ENCODE measurements at regions not wholly inside any gene's neighbourhood (a gene's known extent, or its start where the extent isn't known, plus 50 kb on each side); places are given as distances from the start of the nearest gene placed in this dataset.

GRCh38 chr15:53400986-53401385 is 358.5 kb downstream of the WDR72 start:
- Histone ChIP-seq H3K4me3 (no peak overlapping the region), H3K27me3 (ENCODE audit: low read depth) (peaks cover 3% of the 10 kb centered on the region), H3K27ac (replicated peaks) (no peak overlapping the region), H3K9me3 (replicated peaks) (no peaks in the 10 kb centered on the region), H3K4me1 (no peaks in the 10 kb centered on the region), H3K36me3 (no peaks in the 10 kb centered on the region)
- intact Hi-C loops (cut with micrococcal nuclease): no loop called here
- no peak for TF ChIP-seq CTCF (IDR thresholded peaks at IDR 0.05; ENCODE audit: borderline replicate concordance)
- DNase-seq: no peak

GRCh38 chr15:53397041-53397616 is 362.3 kb downstream of the WDR72 start:
- no peak for TF ChIP-seq CTCF (IDR thresholded peaks at IDR 0.05; ENCODE audit: borderline replicate concordance)
- no peaks in the 10 kb centered on the region for H3K4me1 ChIP-seq

GRCh38 chr15:53395871-53396270 is 363.6 kb downstream of the WDR72 start:
- Histone ChIP-seq H3K27ac (replicated peaks) (no peak overlapping the region), H3K27me3 (ENCODE audit: low read depth) (no peaks in the 10 kb centered on the region), H3K4me1 (no peaks in the 10 kb centered on the region), H3K9me3 (replicated peaks) (no peaks in the 10 kb centered on the region), H3K4me3 (no peak overlapping the region), H3K36me3 (no peaks in the 10 kb centered on the region)
- TF ChIP-seq CTCF (IDR thresholded peaks at IDR 0.05; ENCODE audit: borderline replicate concordance): no peak
- no peak for DNase-seq
- intact Hi-C loops (cut with micrococcal nuclease): no loop called here

More at GRCh38 chr15:53397041-53397616, 362.3 kb downstream of the WDR72 start:
- no peak for DNase-seq
- intact Hi-C loops (cut with micrococcal nuclease): no loop called here
- Histone ChIP-seq H3K9me3 (replicated peaks) (no peaks in the 10 kb centered on the region), H3K36me3 (no peaks in the 10 kb centered on the region), H3K4me3 (no peak overlapping the region), H3K27me3 (ENCODE audit: low read depth) (no peaks in the 10 kb centered on the region), H3K27ac (replicated peaks) (no peak overlapping the region)

- TF ChIP-seq CTCF (IDR thresholded peaks at IDR 0.05; ENCODE audit: borderline replicate concordance): no peak
- H3K9me3 ChIP-seq (replicated peaks): no peaks in the 10 kb centered on the region
- H3K27me3 ChIP-seq (ENCODE audit: low read depth): no peaks in the 10 kb centered on the region
- DNase-seq: no peak
- no peak overlapping the region for H3K27ac ChIP-seq (replicated peaks)
- no peaks in the 10 kb centered on the region for H3K4me1 ChIP-seq
- no peaks in the 10 kb centered on the region for H3K36me3 ChIP-seq
- no peak overlapping the region for H3K4me3 ChIP-seq
- intact Hi-C loops (cut with micrococcal nuclease): no loop called here
Observed at GRCh38 chr15:53390549-53390948, 368.9 kb downstream of the WDR72 start.

GRCh38 chr15:53389271-53390037 is 370.0 kb downstream of the WDR72 start:
- Histone ChIP-seq H3K36me3 (no peaks in the 10 kb centered on the region), H3K27ac (replicated peaks) (no peak overlapping the region), H3K27me3 (ENCODE audit: low read depth) (no peaks in the 10 kb centered on the region), H3K4me1 (no peaks in the 10 kb centered on the region), H3K9me3 (replicated peaks) (no peaks in the 10 kb centered on the region), H3K4me3 (no peak overlapping the region)
- no peak for DNase-seq
- TF ChIP-seq CTCF (IDR thresholded peaks at IDR 0.05; ENCODE audit: borderline replicate concordance): no peak
- intact Hi-C loops (cut with micrococcal nuclease): no loop called here
